ENCODE measurements at regions not wholly inside any gene's neighbourhood (a gene's known extent, or its start where the extent isn't known, plus 50 kb on each side); places are given as distances from the start of the nearest gene placed in this dataset.

DNA sequence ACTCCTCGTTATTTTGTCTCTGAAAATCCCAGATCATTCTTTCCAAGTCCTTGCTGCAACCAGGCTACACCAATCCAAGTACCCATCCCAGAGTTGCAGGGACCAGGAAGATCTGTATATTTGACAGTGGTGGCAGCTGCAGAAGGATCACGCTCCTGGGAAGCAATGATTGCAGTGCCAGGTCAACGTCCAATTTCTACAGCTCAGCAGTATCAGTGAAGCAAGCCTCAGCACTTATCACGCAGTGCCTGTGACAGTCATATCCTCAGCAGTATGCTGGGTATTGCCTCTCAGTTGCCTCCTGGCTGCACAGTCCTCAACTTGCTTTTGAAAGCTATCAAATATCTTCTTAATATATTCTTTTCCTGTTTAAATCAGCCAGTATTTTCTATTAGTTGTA lies 66.7 kb downstream of the BARHL2 start:
- DNase-seq: no peak
- Mint-ChIP-seq H3K27ac (no peak overlapping the region), H3K4me1 (no peaks in the 10 kb centered on the region), H3K36me3 (no peaks in the 10 kb centered on the region), H3K9me3 (peaks cover 0 to 4% (median 3%) of the 10 kb centered on the region in 3 donors), H3K4me3 (no peak overlapping the region), H3K27me3 (peaks cover 15 to 16% of the 10 kb centered on the region in 2 donors)
- H3K4me3 ChIP-seq (ENCODE audit: control insufficient read depth in 1 of 2, extremely low read depth in 1 of 2, low read length in 1 of 2): no peak overlapping the region
- 69% methylated on average over 3 of the region's 4 CpGs for WGBS (ENCODE audit: insufficient coverage)
- ChIA-PET CTCF (no interaction called here), POLR2A (no interaction called here)
- no peak overlapping the region for H3K27ac ChIP-seq (ENCODE audit: low read length)
- H3K4me1 ChIP-seq (ENCODE audit: control insufficient read depth in 1 of 2, extremely low read depth in 1 of 2, insufficient read depth in 2 of 2, low read length in 2 of 2): no peaks in the 10 kb centered on the region
- no peak for ATAC-seq (replicated peaks in 1 of 4)
- no peaks in the 10 kb centered on the region for H3K36me3 ChIP-seq (ENCODE audit: control insufficient read depth in 2 of 2, extremely low read depth in 1 of 2, insufficient read depth in 1 of 2, low read length in 1 of 2)
- H3K27me3 ChIP-seq (replicated peaks in 1 of 2; ENCODE audit: control insufficient read depth in 2 of 2, extremely low read depth in 1 of 2, insufficient read depth in 2 of 2, low read length in 1 of 2): no peaks in the 10 kb centered on the region
- no peaks in the 10 kb centered on the region for H3K9me3 ChIP-seq

GRCh38 chr1:90640325-90640724 lies 76.8 kb downstream of the BARHL2 start:
- no peaks in the 10 kb centered on the region for H3K4me1 ChIP-seq (ENCODE audit: control insufficient read depth in 1 of 2, extremely low read depth in 1 of 2, insufficient read depth in 2 of 2, low read length in 2 of 2)
- peaks cover 0 to 2% of the 10 kb centered on the region in 2 experiments for H3K27me3 ChIP-seq (replicated peaks in 1 of 2; ENCODE audit: control insufficient read depth in 2 of 2, extremely low read depth in 1 of 2, insufficient read depth in 2 of 2, low read length in 1 of 2)
- DNase-seq (no peak), ATAC-seq (replicated peaks in 1 of 4) (no peak)
- no peak overlapping the region for H3K27ac ChIP-seq (ENCODE audit: low read length)
- no peaks in the 10 kb centered on the region for H3K36me3 ChIP-seq (ENCODE audit: control insufficient read depth in 2 of 2, extremely low read depth in 1 of 2, insufficient read depth in 1 of 2, low read length in 1 of 2)
- POLR2A ChIA-PET: interaction anchor here in 1 of 2 donors (0.6 kb wide), 1 partner anchor 16 kb away, joined by 3 read pairs; no protein-coding TSS in a partner anchor
- H3K4me3 ChIP-seq (ENCODE audit: control insufficient read depth in 1 of 2, extremely low read depth in 1 of 2, low read length in 1 of 2): no peak overlapping the region
- no peaks in the 10 kb centered on the region for H3K9me3 ChIP-seq
- no peaks in the 10 kb centered on the region for H3K9me3 Mint-ChIP-seq
- no peak overlapping the region for H3K4me3 Mint-ChIP-seq
- CTCF ChIA-PET: no interaction called here
- no peak overlapping the region for H3K27ac Mint-ChIP-seq
- H3K36me3 Mint-ChIP-seq: no peaks in the 10 kb centered on the region
- peaks cover 16 to 17% of the 10 kb centered on the region in 2 donors for H3K27me3 Mint-ChIP-seq
- no peaks in the 10 kb centered on the region for H3K4me1 Mint-ChIP-seq
- no CpG with 5 or more reads among the region's 4 CpGs for WGBS (ENCODE audit: insufficient coverage)

- ATAC-seq (replicated peaks in 1 of 4): no peak
- DNase-seq: no peak
- Mint-ChIP-seq H3K27me3 (peaks cover 2 to 19% of the 10 kb centered on the region in 2 donors), H3K27ac (no peak overlapping the region), H3K4me3 (no peak overlapping the region), H3K9me3 (no peaks in the 10 kb centered on the region), H3K36me3 (no peaks in the 10 kb centered on the region), H3K4me1 (no peaks in the 10 kb centered on the region)
- Histone ChIP-seq H3K27ac (ENCODE audit: low read length) (no peak overlapping the region), H3K27me3 (replicated peaks in 1 of 2; ENCODE audit: control insufficient read depth in 2 of 2, extremely low read depth in 1 of 2, insufficient read depth in 2 of 2, low read length in 1 of 2) (no peaks in the 10 kb centered on the region), H3K4me3 (ENCODE audit: control insufficient read depth in 1 of 2, extremely low read depth in 1 of 2, low read length in 1 of 2) (no peak overlapping the region), H3K36me3 (ENCODE audit: control insufficient read depth in 2 of 2, extremely low read depth in 1 of 2, insufficient read depth in 1 of 2, low read length in 1 of 2) (no peaks in the 10 kb centered on the region), H3K4me1 (ENCODE audit: control insufficient read depth in 1 of 2, extremely low read depth in 1 of 2, insufficient read depth in 2 of 2, low read length in 2 of 2) (no peaks in the 10 kb centered on the region), H3K9me3 (no peaks in the 10 kb centered on the region)
- ChIA-PET CTCF (no interaction called here), POLR2A (no interaction called here)
- 83% methylated on average over 4 of the region's 5 CpGs for WGBS (ENCODE audit: insufficient coverage)
Observed at GRCh38 chr1:90622666-90623065, 94.4 kb downstream of the BARHL2 start.

GRCh38 chr1:90621986-90622385 lies 95.1 kb downstream of the BARHL2 start:
- DNase-seq: no peak
- CTCF ChIA-PET: no interaction called here
- Mint-ChIP-seq H3K9me3 (no peaks in the 10 kb centered on the region), H3K27ac (no peak overlapping the region), H3K36me3 (no peaks in the 10 kb centered on the region), H3K4me1 (no peaks in the 10 kb centered on the region), H3K4me3 (no peak overlapping the region), H3K27me3 (peaks cover 2 to 19% of the 10 kb centered on the region in 2 donors)
- Histone ChIP-seq H3K27me3 (replicated peaks in 1 of 2; ENCODE audit: control insufficient read depth in 2 of 2, extremely low read depth in 1 of 2, insufficient read depth in 2 of 2, low read length in 1 of 2) (no peaks in the 10 kb centered on the region), H3K27ac (ENCODE audit: low read length) (no peak overlapping the region), H3K4me3 (ENCODE audit: control insufficient read depth in 1 of 2, extremely low read depth in 1 of 2, low read length in 1 of 2) (no peak overlapping the region), H3K36me3 (ENCODE audit: control insufficient read depth in 2 of 2, extremely low read depth in 1 of 2, insufficient read depth in 1 of 2, low read length in 1 of 2) (no peaks in the 10 kb centered on the region), H3K9me3 (no peaks in the 10 kb centered on the region), H3K4me1 (ENCODE audit: control insufficient read depth in 1 of 2, extremely low read depth in 1 of 2, insufficient read depth in 2 of 2, low read length in 2 of 2) (no peaks in the 10 kb centered on the region)
- WGBS (ENCODE audit: insufficient coverage): no CpG with 5 or more reads among the region's 3 CpGs
- POLR2A ChIA-PET: no interaction called here
- no peak for ATAC-seq (replicated peaks in 1 of 4)

DNA sequence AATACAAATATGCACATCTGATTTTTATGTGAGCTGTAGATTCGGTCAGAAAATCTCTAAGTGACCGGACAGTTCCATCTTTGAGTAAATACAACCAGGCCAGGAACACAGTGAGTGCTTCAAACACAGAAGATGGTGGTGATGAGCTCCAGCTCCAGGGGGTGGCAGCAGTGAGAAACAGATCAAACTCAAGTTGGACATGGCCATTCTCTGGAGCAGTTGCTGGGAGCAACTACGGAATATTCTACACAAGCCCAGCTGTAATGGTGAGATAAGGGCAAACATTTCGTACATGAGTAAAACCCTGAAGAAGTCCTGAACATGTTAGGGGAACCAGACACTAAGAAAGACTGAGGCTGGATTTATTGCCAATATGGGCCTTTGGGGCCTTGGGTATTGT lies 100.7 kb downstream of the BARHL2 start:
- Histone ChIP-seq H3K4me3 (ENCODE audit: control insufficient read depth in 1 of 2, extremely low read depth in 1 of 2, low read length in 1 of 2) (no peak overlapping the region), H3K4me1 (ENCODE audit: control insufficient read depth in 1 of 2, extremely low read depth in 1 of 2, insufficient read depth in 2 of 2, low read length in 2 of 2) (no peaks in the 10 kb centered on the region), H3K36me3 (ENCODE audit: control insufficient read depth in 2 of 2, extremely low read depth in 1 of 2, insufficient read depth in 1 of 2, low read length in 1 of 2) (no peaks in the 10 kb centered on the region), H3K9me3 (no peaks in the 10 kb centered on the region), H3K27ac (ENCODE audit: low read length) (no peak overlapping the region), H3K27me3 (replicated peaks in 1 of 2; ENCODE audit: control insufficient read depth in 2 of 2, extremely low read depth in 1 of 2, insufficient read depth in 2 of 2, low read length in 1 of 2) (no peaks in the 10 kb centered on the region)
- ChIA-PET POLR2A (no interaction called here), CTCF (no interaction called here)
- Mint-ChIP-seq H3K4me1 (no peaks in the 10 kb centered on the region), H3K27ac (no peak overlapping the region), H3K27me3 (peaks cover 5 to 12% of the 10 kb centered on the region in 2 donors), H3K36me3 (no peaks in the 10 kb centered on the region), H3K9me3 (peaks cover 0 to 5% (median 0%) of the 10 kb centered on the region in 3 donors), H3K4me3 (no peak overlapping the region)
- 74% methylated on average over 4 of the region's 4 CpGs for WGBS (ENCODE audit: insufficient coverage)
- no peak for ATAC-seq (replicated peaks in 1 of 4)
- no peak for DNase-seq

- H3K4me3 ChIP-seq (ENCODE audit: control insufficient read depth in 1 of 2, extremely low read depth in 1 of 2, low read length in 1 of 2): no peak overlapping the region
- CTCF ChIA-PET: no interaction called here
- POLR2A ChIA-PET: no interaction called here
- Mint-ChIP-seq H3K4me3 (no peak overlapping the region), H3K4me1 (no peaks in the 10 kb centered on the region), H3K9me3 (peaks cover 0 to 5% (median 0%) of the 10 kb centered on the region in 3 donors), H3K36me3 (no peaks in the 10 kb centered on the region), H3K27me3 (peaks cover 7% of the 10 kb centered on the region in 2 donors), H3K27ac (no peak overlapping the region)
- H3K27ac ChIP-seq (ENCODE audit: low read length): no peak overlapping the region
- H3K27me3 ChIP-seq (replicated peaks in 1 of 2; ENCODE audit: control insufficient read depth in 2 of 2, extremely low read depth in 1 of 2, insufficient read depth in 2 of 2, low read length in 1 of 2): no peaks in the 10 kb centered on the region
- DNase-seq (no peak), ATAC-seq (replicated peaks in 1 of 4) (no peak)
- H3K36me3 ChIP-seq (ENCODE audit: control insufficient read depth in 2 of 2, extremely low read depth in 1 of 2, insufficient read depth in 1 of 2, low read length in 1 of 2): no peaks in the 10 kb centered on the region
- WGBS (ENCODE audit: insufficient coverage): no CpG with 5 or more reads among the region's 1 CpG
- H3K4me1 ChIP-seq (ENCODE audit: control insufficient read depth in 1 of 2, extremely low read depth in 1 of 2, insufficient read depth in 2 of 2, low read length in 2 of 2): no peaks in the 10 kb centered on the region
- H3K9me3 ChIP-seq: no peaks in the 10 kb centered on the region
Observed at GRCh38 chr1:90614872-90615271, 102.2 kb downstream of the BARHL2 start.

DNA sequence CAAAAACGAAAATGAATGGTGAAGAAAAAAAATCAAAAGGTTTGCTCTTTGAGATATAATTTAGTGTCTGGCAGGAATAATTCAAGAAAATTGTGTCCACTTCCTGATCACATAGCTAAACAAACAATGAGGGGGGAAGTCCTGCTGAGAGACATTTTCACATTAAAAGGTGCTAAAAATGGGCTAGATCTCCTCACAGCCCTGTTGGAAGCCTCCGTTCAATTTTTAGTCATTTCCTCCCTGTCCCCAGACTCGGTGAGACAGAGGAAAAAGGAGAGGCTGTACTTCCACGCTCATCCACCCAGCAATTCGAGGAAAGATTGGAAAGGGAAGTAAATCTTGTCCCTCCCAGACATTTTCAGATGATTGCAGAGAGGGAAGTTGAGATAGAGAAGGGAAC lies 103.7 kb downstream of the BARHL2 start:
- Mint-ChIP-seq H3K4me3 (no peak overlapping the region), H3K27me3 (peaks cover 7% of the 10 kb centered on the region in 2 donors), H3K9me3 (peaks cover 0 to 5% (median 0%) of the 10 kb centered on the region in 3 donors), H3K27ac (no peak overlapping the region), H3K4me1 (no peaks in the 10 kb centered on the region), H3K36me3 (no peaks in the 10 kb centered on the region)
- H3K36me3 ChIP-seq (ENCODE audit: control insufficient read depth in 2 of 2, extremely low read depth in 1 of 2, insufficient read depth in 1 of 2, low read length in 1 of 2): no peaks in the 10 kb centered on the region
- H3K9me3 ChIP-seq: no peaks in the 10 kb centered on the region
- CTCF ChIA-PET: no interaction called here
- WGBS (ENCODE audit: insufficient coverage): no CpG with 5 or more reads among the region's 5 CpGs
- DNase-seq (no peak), ATAC-seq (replicated peaks in 1 of 4) (no peak)
- H3K27ac ChIP-seq (ENCODE audit: low read length): no peak overlapping the region
- no peaks in the 10 kb centered on the region for H3K27me3 ChIP-seq (replicated peaks in 1 of 2; ENCODE audit: control insufficient read depth in 2 of 2, extremely low read depth in 1 of 2, insufficient read depth in 2 of 2, low read length in 1 of 2)
- POLR2A ChIA-PET: no interaction called here
- no peaks in the 10 kb centered on the region for H3K4me1 ChIP-seq (ENCODE audit: control insufficient read depth in 1 of 2, extremely low read depth in 1 of 2, insufficient read depth in 2 of 2, low read length in 2 of 2)
- no peak overlapping the region for H3K4me3 ChIP-seq (ENCODE audit: control insufficient read depth in 1 of 2, extremely low read depth in 1 of 2, low read length in 1 of 2)

Measured in T-cell (primary cell).